Endodermal cell (in vitro differentiated cells): ENCODE measurements at regions not wholly inside any gene's neighbourhood (a gene's known extent, or its start where the extent isn't known, plus 50 kb on each side); places are given as distances from the start of the nearest gene placed in this dataset.

Experiments used
- DNase-seq: peaks from one replicate; pipeline ENCODE4 v3.0.0-alpha.2; 2017
- H3K27ac ChIP-seq: 2 replicates; pipeline ENCODE4 v1.5.1; 2013; ENCODE audit warnings: mild to moderate bottlenecking, low read depth, low read length, moderate library complexity
- H3K27me3 ChIP-seq: 2 replicates; pipeline ENCODE4 v1.6.1; 2013; ENCODE audit warnings: mild to moderate bottlenecking, low read length, moderate library complexity; ENCODE audit not compliant: insufficient read depth, control insufficient read depth, poor library complexity, severe bottlenecking
- H3K36me3 ChIP-seq: 2 replicates; pipeline ENCODE4 v1.7.0; 2013; ENCODE audit warnings: mild to moderate bottlenecking, low read length, moderate library complexity; ENCODE audit not compliant: control insufficient read depth, insufficient read depth
- H3K4me1 ChIP-seq: one replicate; pipeline ENCODE4 v1.7.0; 2013; ENCODE audit warnings: low read length; ENCODE audit not compliant: control insufficient read depth, insufficient read depth
- H3K4me3 ChIP-seq: 2 replicates; pipeline ENCODE4 v1.5.1; 2013; ENCODE audit warnings: mild to moderate bottlenecking, low read length, moderate library complexity
- H3K9ac ChIP-seq: 2 replicates; pipeline ENCODE4 v1.6.1; 2013; ENCODE audit warnings: mild to moderate bottlenecking, low read length, moderate library complexity; ENCODE audit not compliant: poor library complexity, severe bottlenecking; ENCODE audit errors: extremely low read depth
- H3K9me3 ChIP-seq: 2 replicates; pipeline ENCODE4 v1.6.1; 2013; ENCODE audit warnings: mild to moderate bottlenecking, low read length, moderate library complexity; ENCODE audit not compliant: control insufficient read depth
- H3K27ac Mint-ChIP-seq: 2 replicates; pipeline ENCODE4 v1.8.0; 2020; ENCODE audit warnings: mixed read lengths
- H3K27me3 Mint-ChIP-seq: 2 replicates; pipeline ENCODE4 v1.8.0; 2021; ENCODE audit warnings: mild to moderate bottlenecking, mixed read lengths; ENCODE audit not compliant: insufficient read depth
- H3K36me3 Mint-ChIP-seq: 2 replicates; pipeline ENCODE4 v1.8.0; 2020; ENCODE audit warnings: low read depth, mixed read lengths
- H3K4me1 Mint-ChIP-seq: 2 replicates; pipeline ENCODE4 v1.8.0; 2020; ENCODE audit warnings: mixed read lengths
- H3K4me3 Mint-ChIP-seq: 2 replicates; pipeline ENCODE4 v1.8.0; 2020; ENCODE audit warnings: mild to moderate bottlenecking, moderate library complexity, mixed read lengths
- H3K9me3 Mint-ChIP-seq: 2 replicates; pipeline ENCODE4 v1.8.0; 2020; ENCODE audit warnings: mild to moderate bottlenecking, mixed read lengths
- WGBS, 2 experiments: methylation state at CpG; one replicate each; pipeline versions ENCODE4 v1.1.5 to v1.1.7; 2013; ENCODE audit warnings: missing lambda C conversion rate in 2 of 2, mixed read lengths in 1 of 2; ENCODE audit not compliant: insufficient coverage in 1 of 2, insufficient read length in 1 of 2; 5-methylcytosine and 5-hydroxymethylcytosine counted together
- TF ChIP-seq, protein P1 (sequence below): fragments of 200-600 bp; sonication (generic); conservative IDR thresholded peaks from 2 replicates; pipeline ENCODE4 v1.5.0; 2021; ENCODE audit warnings: antibody characterized with exemption, mild to moderate bottlenecking

- H3K27ac ChIP-seq, result no peak overlapping the region
These were observed 178.6 kb downstream of the RPS24 start for GRCh38 chr10:78212060-78212785.

DNA sequence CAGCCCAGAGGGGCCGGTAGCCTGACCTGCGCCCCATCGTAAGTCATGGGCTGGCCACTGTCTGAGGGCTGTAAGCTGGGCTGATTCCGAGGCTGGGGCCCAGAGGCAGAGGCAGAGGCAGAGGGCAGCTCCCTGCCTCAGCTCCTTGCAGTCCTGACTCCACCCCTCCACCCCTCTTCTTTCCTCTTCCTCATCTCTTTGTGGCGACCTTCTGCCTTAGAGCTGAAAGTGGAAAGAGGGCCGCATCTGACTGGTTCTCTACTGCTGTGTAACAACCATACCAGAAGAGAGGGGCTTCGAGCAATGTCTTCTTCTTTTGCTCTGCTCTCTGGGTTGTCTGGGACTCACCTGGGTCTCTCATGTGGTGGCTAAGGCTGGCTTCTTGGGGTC lies 179.1 kb downstream of the RPS24 start:
- Histone ChIP-seq H3K9ac (no peak overlapping the region), H3K36me3 (no peaks in the 10 kb centered on the region), H3K27me3 (no peaks in the 10 kb centered on the region), H3K4me3 (no peak overlapping the region), H3K27ac (no peak overlapping the region), H3K9me3 (no peaks in the 10 kb centered on the region), H3K4me1 (peaks cover 5% of the 10 kb centered on the region)
- peaks cover 8% of the 10 kb centered on the region for H3K27me3 Mint-ChIP-seq
- 93 to 100% methylated on average over 4 to 7 of the region's 7 CpGs for WGBS, 2 experiments
- no peaks in the 10 kb centered on the region for H3K36me3 Mint-ChIP-seq
- DNase-seq, result no peak
- H3K4me1 Mint-ChIP-seq, result peaks cover 12% of the 10 kb centered on the region
- H3K9me3 Mint-ChIP-seq, result no peaks in the 10 kb centered on the region
- no peak overlapping the region for H3K27ac Mint-ChIP-seq
- TF ChIP-seq, protein P1, sequence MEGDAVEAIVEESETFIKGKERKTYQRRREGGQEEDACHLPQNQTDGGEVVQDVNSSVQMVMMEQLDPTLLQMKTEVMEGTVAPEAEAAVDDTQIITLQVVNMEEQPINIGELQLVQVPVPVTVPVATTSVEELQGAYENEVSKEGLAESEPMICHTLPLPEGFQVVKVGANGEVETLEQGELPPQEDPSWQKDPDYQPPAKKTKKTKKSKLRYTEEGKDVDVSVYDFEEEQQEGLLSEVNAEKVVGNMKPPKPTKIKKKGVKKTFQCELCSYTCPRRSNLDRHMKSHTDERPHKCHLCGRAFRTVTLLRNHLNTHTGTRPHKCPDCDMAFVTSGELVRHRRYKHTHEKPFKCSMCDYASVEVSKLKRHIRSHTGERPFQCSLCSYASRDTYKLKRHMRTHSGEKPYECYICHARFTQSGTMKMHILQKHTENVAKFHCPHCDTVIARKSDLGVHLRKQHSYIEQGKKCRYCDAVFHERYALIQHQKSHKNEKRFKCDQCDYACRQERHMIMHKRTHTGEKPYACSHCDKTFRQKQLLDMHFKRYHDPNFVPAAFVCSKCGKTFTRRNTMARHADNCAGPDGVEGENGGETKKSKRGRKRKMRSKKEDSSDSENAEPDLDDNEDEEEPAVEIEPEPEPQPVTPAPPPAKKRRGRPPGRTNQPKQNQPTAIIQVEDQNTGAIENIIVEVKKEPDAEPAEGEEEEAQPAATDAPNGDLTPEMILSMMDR, result no peak
- no peak overlapping the region for H3K4me3 Mint-ChIP-seq

More at GRCh38 chr10:78212060-78212785, 178.6 kb downstream of the RPS24 start:
- H3K27ac Mint-ChIP-seq, result no peak overlapping the region
- Histone ChIP-seq H3K4me3 (no peak overlapping the region), H3K4me1 (peaks cover 5% of the 10 kb centered on the region), H3K27me3 (no peaks in the 10 kb centered on the region), H3K9ac (no peak overlapping the region), H3K36me3 (no peaks in the 10 kb centered on the region), H3K9me3 (no peaks in the 10 kb centered on the region)
- TF ChIP-seq, protein P1, result no peak
- peaks cover 8% of the 10 kb centered on the region for H3K27me3 Mint-ChIP-seq
- no peak overlapping the region for H3K4me3 Mint-ChIP-seq
- no peak for DNase-seq
- no peaks in the 10 kb centered on the region for H3K36me3 Mint-ChIP-seq
- H3K9me3 Mint-ChIP-seq, result no peaks in the 10 kb centered on the region
- 91 to 92% methylated on average over 9 of the region's 10 CpGs for WGBS, 2 experiments
- H3K4me1 Mint-ChIP-seq, result peaks cover 7% of the 10 kb centered on the region

- Histone ChIP-seq H3K27me3 (no peaks in the 10 kb centered on the region), H3K9ac (no peak overlapping the region), H3K4me3 (no peak overlapping the region), H3K36me3 (no peaks in the 10 kb centered on the region), H3K9me3 (peaks cover 3% of the 10 kb centered on the region), H3K4me1 (peaks cover 5% of the 10 kb centered on the region), H3K27ac (no peak overlapping the region)
- H3K27ac Mint-ChIP-seq, result no peak overlapping the region
- no peak overlapping the region for H3K4me3 Mint-ChIP-seq
- H3K4me1 Mint-ChIP-seq, result peaks cover 27% of the 10 kb centered on the region
- WGBS, 2 experiments, result 95 to 100% methylated on average over 1 to 4 of the region's 4 CpGs
- peaks cover 8% of the 10 kb centered on the region for H3K9me3 Mint-ChIP-seq
- TF ChIP-seq, protein P1, result no peak
- no peaks in the 10 kb centered on the region for H3K36me3 Mint-ChIP-seq
- no peak for DNase-seq
- peaks cover 8% of the 10 kb centered on the region for H3K27me3 Mint-ChIP-seq
These were observed 181.3 kb downstream of the RPS24 start for GRCh38 chr10:78214955-78215354.
